HepG2 (cell line): ENCODE measurements at regions not wholly inside any gene's neighbourhood (a gene's known extent, or its start where the extent isn't known, plus 50 kb on each side); places are given as distances from the start of the nearest gene placed in this dataset.

ENCODE experiments used
- BRD4 ChIP-seq: sonication (generic); formaldehyde crosslinking; IDR thresholded peaks from 2 replicates; pipeline ENCODE4 v1.4.0; 2020; ENCODE audit warnings: missing genetic modification reagents
- CHD4 ChIP-seq: fragments of 200-600 bp; sonication (generic); IDR thresholded peaks from 2 replicates; pipeline ENCODE4 v1.7.0; 2017; ENCODE audit warnings: mild to moderate bottlenecking, low read length, borderline replicate concordance
- MYC ChIP-seq: sonication (generic); formaldehyde crosslinking; IDR thresholded peaks from 2 replicates; pipeline ENCODE4 v1.9.0; 2021; ENCODE audit warnings: missing genetic modification reagents, borderline replicate concordance
- NFE2L1 ChIP-seq: sonication (generic); formaldehyde crosslinking; IDR thresholded peaks from 2 replicates; pipeline ENCODE4 v1.4.0; 2020; ENCODE audit warnings: missing genetic modification reagents, mild to moderate bottlenecking, borderline replicate concordance
- SYNCRIP ChIP-seq: fragments of 200-400 bp; formaldehyde crosslinking; IDR thresholded peaks from 2 replicates; pipeline ENCODE4 v1.6.1; 2018; ENCODE audit warnings: mild to moderate bottlenecking, low read depth, low read length; ENCODE audit not compliant: insufficient read depth
- ZBTB34 ChIP-seq: sonication (generic); formaldehyde crosslinking; IDR thresholded peaks from 2 replicates; pipeline ENCODE4 v1.8.0; 2022; ENCODE audit warnings: mild to moderate bottlenecking, missing genetic modification reagents
- ZNF101 ChIP-seq: sonication (generic); formaldehyde crosslinking; IDR thresholded peaks from 2 replicates; pipeline ENCODE4 v1.4.0; 2020; ENCODE audit warnings: mild to moderate bottlenecking, low read depth, missing genetic modification reagents, borderline replicate concordance
- ZNF142 ChIP-seq: sonication (generic); formaldehyde crosslinking; IDR thresholded peaks from 2 replicates; pipeline ENCODE4 v1.4.0; 2020; ENCODE audit warnings: missing genetic modification reagents
- ZNF441 ChIP-seq: sonication (generic); formaldehyde crosslinking; IDR thresholded peaks from 2 replicates; pipeline ENCODE4 v1.7.0; 2021; ENCODE audit warnings: missing genetic modification reagents, borderline replicate concordance
- TF ChIP-seq, protein P1 (sequence below): IDR thresholded peaks from 2 replicates; pipeline ENCODE4 v1.6.1; 2016; ENCODE audit warnings: mild to moderate bottlenecking, missing biosample characterization, missing genetic modification reagents
- TF ChIP-seq, protein P2 (sequence below): sonication (generic); formaldehyde crosslinking; IDR thresholded peaks from 2 replicates; pipeline ENCODE4 v1.5.1; 2020; ENCODE audit warnings: missing genetic modification reagents, mild to moderate bottlenecking, borderline replicate concordance

DNA sequence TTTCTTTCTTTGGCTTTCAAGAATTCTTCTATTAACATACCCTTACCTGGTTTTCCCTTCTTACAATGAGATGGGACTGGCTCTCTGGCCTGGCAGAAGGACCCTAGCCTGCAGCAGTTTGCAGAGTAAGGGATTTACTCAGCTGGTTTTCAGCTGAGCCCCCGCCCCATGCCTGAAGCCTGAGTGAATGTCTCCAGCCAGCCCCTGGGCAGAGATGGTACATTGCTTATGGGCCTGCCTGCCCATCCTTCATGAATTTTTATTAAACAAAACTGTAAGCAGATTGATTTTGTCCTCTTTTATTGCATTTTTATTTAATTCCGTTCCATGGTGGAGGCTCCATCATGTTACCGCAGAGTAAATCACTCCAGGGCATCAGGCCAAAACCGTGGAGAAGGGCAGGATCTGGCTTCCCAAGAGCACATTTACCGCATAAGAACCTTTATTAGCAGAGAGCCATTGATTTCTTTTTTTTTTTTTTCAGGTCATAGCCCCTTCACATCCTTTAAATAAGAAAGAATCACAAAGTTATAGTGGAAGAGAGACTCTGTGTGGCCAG is 316.2 kb downstream of the DHX35 start (continued):
- TF ChIP-seq ZNF142 (CRISPR knock-in tag) = no peak
- no peak for TF ChIP-seq BRD4 (CRISPR knock-in tag)
- TF ChIP-seq ZNF441 (CRISPR knock-in tag) = no peak
- no peak for TF ChIP-seq ZNF101 (CRISPR knock-in tag)
- TF ChIP-seq MYC = no peak
- no peak for TF ChIP-seq ZBTB34 (CRISPR knock-in tag)
- TF ChIP-seq, protein P1, sequence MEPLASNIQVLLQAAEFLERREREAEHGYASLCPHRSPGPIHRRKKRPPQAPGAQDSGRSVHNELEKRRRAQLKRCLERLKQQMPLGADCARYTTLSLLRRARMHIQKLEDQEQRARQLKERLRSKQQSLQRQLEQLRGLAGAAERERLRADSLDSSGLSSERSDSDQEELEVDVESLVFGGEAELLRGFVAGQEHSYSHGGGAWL = no peak
- TF ChIP-seq NFE2L1 (CRISPR knock-in tag) = no peak
- no peak for TF ChIP-seq CHD4
- TF ChIP-seq SYNCRIP = no peak
- TF ChIP-seq, protein P2, sequence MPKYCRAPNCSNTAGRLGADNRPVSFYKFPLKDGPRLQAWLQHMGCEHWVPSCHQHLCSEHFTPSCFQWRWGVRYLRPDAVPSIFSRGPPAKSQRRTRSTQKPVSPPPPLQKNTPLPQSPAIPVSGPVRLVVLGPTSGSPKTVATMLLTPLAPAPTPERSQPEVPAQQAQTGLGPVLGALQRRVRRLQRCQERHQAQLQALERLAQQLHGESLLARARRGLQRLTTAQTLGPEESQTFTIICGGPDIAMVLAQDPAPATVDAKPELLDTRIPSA (CRISPR knock-in tag) = no peak
